GM12878 (cell line): ENCODE measurements at regions not wholly inside any gene's neighbourhood (a gene's known extent, or its start where the extent isn't known, plus 50 kb on each side); places are given as distances from the start of the nearest gene placed in this dataset.

Source experiments
- ATAC-seq: fragments of 200-7000 bp; cut with Tn5 transposase; 3 replicates; pipeline ENCODE4 v1.9.1; 2020; ENCODE audit warnings: mild to moderate bottlenecking, moderate library complexity
- BruUV-seq: library from RNA; stranded (reverse); fragments of 400-500 nt; replicated peaks from 2 replicates; lab custom pipeline; 2021; lab: Mats Ljungman, UMichigan
- CTCF ChIA-PET: fragments of 300-600 bp; sonication (Branson Sonifier 250); formaldehyde crosslinking; extraction: SDS; loops from one replicate; lab custom pipeline; 2021; ENCODE audit warnings: inconsistent platforms; lab: Yijun Ruan, JAX
- POLR2A ChIA-PET: fragments of 350-600 bp; formaldehyde crosslinking; extraction: SDS; loops from one replicate; lab custom pipeline; 2021; ENCODE audit warnings: inconsistent platforms; lab: Charles Lee
- RAD21 ChIA-PET: fragments of 300-600 bp; sonication (Branson Sonifier 250); formaldehyde crosslinking; loops from one replicate; lab custom pipeline; 2023; ENCODE audit warnings: antibody characterized with exemption; ENCODE audit not compliant: unreplicated experiment; lab: Charles Lee
- SMC1A ChIA-PET: fragments of 300-600 bp; sonication (Branson Sonifier 250); formaldehyde crosslinking; loops from one replicate; lab custom pipeline; 2023; ENCODE audit not compliant: unreplicated experiment, uncharacterized antibody; lab: Charles Lee
- DNase-seq: peaks from one replicate; pipeline ENCODE4 v3.0.0-alpha.2; 2011; ENCODE audit warnings: low read depth, low spot score
- FAIRE-seq: peaks from 3 replicates; lab custom pipeline; 2011; peaks lifted over from hg19 to GRCh38; lab: Jason Lieb, UNC
- H2AFZ ChIP-seq: 2 replicates; pipeline ENCODE4 v1.6.0; 2011; ENCODE audit warnings: low read depth, low read length, control low read depth; ENCODE audit not compliant: control insufficient read depth
- H3K27ac ChIP-seq: 2 replicates; pipeline ENCODE4 v1.5.1; 2011; ENCODE audit warnings: control low read depth; ENCODE audit not compliant: control insufficient read depth, insufficient read depth
- H3K27me3 ChIP-seq, 2 experiments: replicated peaks in 1 of 2; 2 replicates each; pipeline versions ENCODE4 v1.6.0 to v1.6.1; 2011; ENCODE audit warnings: low read length in 1 of 2; ENCODE audit not compliant: control insufficient read depth in 2 of 2, insufficient read depth in 2 of 2
- H3K36me3 ChIP-seq, 2 experiments: 2 replicates each; pipeline ENCODE4 v1.5.1; 2011; ENCODE audit warnings: low read length in 1 of 2; ENCODE audit not compliant: control insufficient read depth in 2 of 2, insufficient read depth in 2 of 2
- H3K4me1 ChIP-seq: 2 replicates; pipeline ENCODE4 v1.6.1; 2011; ENCODE audit warnings: mild to moderate bottlenecking, low read length, moderate library complexity, mixed read lengths; ENCODE audit not compliant: control insufficient read depth, insufficient read depth
- H3K4me2 ChIP-seq: 2 replicates; pipeline ENCODE4 v1.6.0; 2011; ENCODE audit warnings: control low read depth; ENCODE audit not compliant: control insufficient read depth, insufficient read depth
- H3K4me3 ChIP-seq: fragments of 200-600 bp; sonication (generic); 2 replicates; pipeline ENCODE4 v1.5.1; 2016
- H3K79me2 ChIP-seq: 2 replicates; pipeline ENCODE4 v1.6.0; 2011; ENCODE audit warnings: low read length; ENCODE audit not compliant: control insufficient read depth, insufficient read depth
- H3K9ac ChIP-seq: 2 replicates; pipeline ENCODE4 v1.8.0; 2011; ENCODE audit warnings: low read length, control low read depth, mixed read lengths; ENCODE audit not compliant: control insufficient read depth, insufficient read depth
- H3K9me3 ChIP-seq: replicated peaks from 3 replicates; pipeline ENCODE4 v1.5.1; 2011; ENCODE audit warnings: mild to moderate bottlenecking, low read length; ENCODE audit not compliant: control insufficient read depth, insufficient read depth
- H4K20me1 ChIP-seq: 2 replicates; pipeline ENCODE4 v1.6.0; 2011; ENCODE audit not compliant: control insufficient read depth, insufficient read depth
- BACH1 ChIP-seq: fragments of 450-650 bp; IDR thresholded peaks from 2 replicates; pipeline ENCODE4 v1.6.1; 2017; ENCODE audit warnings: mild to moderate bottlenecking, borderline replicate concordance
- BCL11A ChIP-seq: IDR thresholded peaks from 2 replicates; pipeline ENCODE4 v1.6.1; 2011; ENCODE audit warnings: low read depth, low read length
- EED ChIP-seq: sonication (generic); IDR thresholded peaks from 2 replicates; pipeline ENCODE4 v1.6.1; 2016; ENCODE audit warnings: antibody characterized with exemption, low read depth
- HDAC2 ChIP-seq: fragments of 200-600 bp; sonication (generic); IDR thresholded peaks from 2 replicates; pipeline ENCODE4 v1.6.1; 2017
- MYC ChIP-seq: IDR thresholded peaks from 2 replicates; pipeline ENCODE4 v1.6.1; 2011; ENCODE audit warnings: mild to moderate bottlenecking, low read length, moderate library complexity, inconsistent platforms; ENCODE audit not compliant: insufficient read depth, insufficient replicate concordance, insufficient read length, severe bottlenecking
- NFIC ChIP-seq: IDR thresholded peaks from 2 replicates; pipeline ENCODE4 v1.6.1; 2012; ENCODE audit warnings: low read depth, mild to moderate bottlenecking, inconsistent platforms, low read length, moderate library complexity
- SUPT20H ChIP-seq: IDR thresholded peaks from 2 replicates; pipeline ENCODE4 v1.6.1; 2011; ENCODE audit warnings: low read depth, mild to moderate bottlenecking, low read length, moderate library complexity, borderline replicate concordance; ENCODE audit not compliant: control insufficient read depth
- ZNF217 ChIP-seq: fragments of 450-650 bp; IDR thresholded peaks from 2 replicates; pipeline ENCODE4 v1.6.1; 2017; ENCODE audit warnings: antibody characterized with exemption, mild to moderate bottlenecking
- WGBS: methylation state at CpG from one replicate; pipeline ENCODE4 v1.1.6; 2016; ENCODE audit warnings: low lambda C conversion rate; ENCODE audit not compliant: insufficient replicate concordance, insufficient coverage; ENCODE audit errors: missing lambda C conversion rate; 5-methylcytosine and 5-hydroxymethylcytosine counted together
- in situ Hi-C: fragments of 300-500 bp; cut with MboI; formaldehyde crosslinking; loops from 9 replicates; pipeline ENCODE4 v1.14.3; 2018; ENCODE audit warnings: mixed read lengths
- intact Hi-C: fragments of 100-400 bp; cut with micrococcal nuclease; formaldehyde crosslinking; loops from one replicate; pipeline ENCODE4 v1.14.2; 2022; ENCODE audit not compliant: unreplicated experiment
- TF ChIP-seq, protein P1 (sequence below): fragments of 450-650 bp; IDR thresholded peaks from 2 replicates; pipeline ENCODE4 v1.6.1; 2017; ENCODE audit warnings: mild to moderate bottlenecking, moderate library complexity
- TF ChIP-seq, protein P2 (sequence below): fragments of 450-650 bp; IDR thresholded peaks from 2 replicates; pipeline ENCODE4 v1.6.1; 2016; ENCODE audit warnings: mild to moderate bottlenecking, moderate library complexity, borderline replicate concordance
- TF ChIP-seq, protein P3 (sequence below): IDR thresholded peaks from 2 replicates; pipeline ENCODE4 v1.6.1; 2012; ENCODE audit warnings: low read depth, low read length, improper control_type of control experiment

DNA sequence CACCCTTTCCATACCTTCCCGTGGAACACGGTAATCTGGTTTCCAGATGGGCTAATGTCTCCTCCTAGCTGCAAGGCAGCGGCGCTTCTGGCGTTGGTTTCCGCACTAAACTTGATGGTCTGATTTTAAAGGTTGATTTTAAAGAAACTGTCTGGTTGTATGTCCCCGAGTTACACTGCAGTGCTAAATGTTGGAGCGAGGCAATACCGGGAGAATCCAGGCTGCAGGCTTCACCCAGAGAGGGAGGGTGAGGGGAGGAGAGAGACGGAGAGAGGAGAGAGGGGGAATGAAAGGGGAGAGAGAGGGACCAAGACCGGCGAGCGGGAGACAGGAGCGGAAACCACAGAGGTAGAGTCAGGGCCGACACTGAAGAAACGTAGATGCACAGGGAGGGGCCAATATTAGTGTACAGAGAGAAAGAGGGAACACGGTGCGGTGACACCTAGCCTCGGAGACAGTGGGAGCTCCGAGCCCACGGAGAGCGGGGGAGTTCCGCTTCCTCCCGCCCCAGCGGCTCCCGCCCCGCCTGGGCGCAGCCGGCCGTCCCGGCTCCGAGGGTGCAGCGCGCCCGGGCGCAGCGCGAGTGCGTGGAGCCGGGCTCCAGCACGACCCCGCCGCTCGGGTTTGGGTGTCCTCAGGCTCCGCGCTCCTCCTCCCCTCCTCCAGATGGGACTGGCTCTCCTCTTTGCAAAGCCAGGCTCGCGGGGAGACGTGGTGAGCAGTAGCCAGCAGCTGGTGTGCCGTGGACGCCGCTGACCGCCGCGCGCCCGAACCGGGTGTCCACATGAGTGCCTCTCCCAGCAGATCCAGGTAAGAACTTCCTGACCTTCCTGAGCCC lies 71.9 kb upstream of the GRAMD1B start:
- SMC1A ChIA-PET = interaction anchor here (0.6 to 8.8 kb wide), 18 partner anchors 11 to 1987 kb away, joined by 3 to 60 read pairs (median 4); no protein-coding TSS in a partner anchor
- whole genome bisulfite sequencing = 4% methylated on average over 24 of the region's 58 CpGs
- RAD21 ChIA-PET = interaction anchor here (1.2 to 7.9 kb wide), 7 partner anchors 24 to 121 kb away, joined by 3 to 67 read pairs (median 9); no protein-coding TSS in a partner anchor
- Histone ChIP-seq H3K79me2 (peaks cover 31% of the 10 kb centered on the region), H3K4me3 (peak overlapping the region; percentile 91), H3K27ac (peak overlapping the region; percentile 27; the same call in 1 of the 2 replicates), H3K9me3 (no peaks in the 10 kb centered on the region), H3K27me3 (no peaks in the 10 kb centered on the region), H2AFZ (peak overlapping the region; percentile 82), H3K9ac (peak overlapping the region; percentile 50; the same call in 1 of the 2 replicates), H3K4me1 (peaks cover 7% of the 10 kb centered on the region; the same call in 1 of the 2 replicates), H3K4me2 (peak overlapping the region; percentile 69), H4K20me1 (no peaks in the 10 kb centered on the region), H3K36me3 (no peaks in the 10 kb centered on the region)
- CTCF ChIA-PET = interaction anchor here (0.6 to 6.3 kb wide), 17 partner anchors 9 to 121 kb away, joined by 3 to 51 read pairs (median 4); no protein-coding TSS in a partner anchor
- BruUV-seq = no TSS peak
- POLR2A ChIA-PET = interaction anchor here (0.5 to 1.9 kb wide), 5 partner anchors 10 to 294 kb away, joined by 3 to 7 read pairs (median 3); no protein-coding TSS in a partner anchor
- DNase-seq = peak; percentile 34
- in situ Hi-C loops (no loop called here), intact Hi-C loops (loop anchor here (1.0 kb wide), 1 partner anchor 56 kb away; no protein-coding TSS in a partner anchor)
- peak; percentile 80 for ATAC-seq
- FAIRE-seq = peak; percentile 79
- TF ChIP-seq HDAC2 (no peak), SUPT20H (no peak), EED (peak; percentile 79), MYC (no peak), NFIC (no peak; the same call in 1 of the 2 replicates), BCL11A (no peak), ZNF217 (no peak), BACH1 (0 out of 2 replicates have a peak, but pooled peaks have one; percentile 27)
- TF ChIP-seq, protein P1, sequence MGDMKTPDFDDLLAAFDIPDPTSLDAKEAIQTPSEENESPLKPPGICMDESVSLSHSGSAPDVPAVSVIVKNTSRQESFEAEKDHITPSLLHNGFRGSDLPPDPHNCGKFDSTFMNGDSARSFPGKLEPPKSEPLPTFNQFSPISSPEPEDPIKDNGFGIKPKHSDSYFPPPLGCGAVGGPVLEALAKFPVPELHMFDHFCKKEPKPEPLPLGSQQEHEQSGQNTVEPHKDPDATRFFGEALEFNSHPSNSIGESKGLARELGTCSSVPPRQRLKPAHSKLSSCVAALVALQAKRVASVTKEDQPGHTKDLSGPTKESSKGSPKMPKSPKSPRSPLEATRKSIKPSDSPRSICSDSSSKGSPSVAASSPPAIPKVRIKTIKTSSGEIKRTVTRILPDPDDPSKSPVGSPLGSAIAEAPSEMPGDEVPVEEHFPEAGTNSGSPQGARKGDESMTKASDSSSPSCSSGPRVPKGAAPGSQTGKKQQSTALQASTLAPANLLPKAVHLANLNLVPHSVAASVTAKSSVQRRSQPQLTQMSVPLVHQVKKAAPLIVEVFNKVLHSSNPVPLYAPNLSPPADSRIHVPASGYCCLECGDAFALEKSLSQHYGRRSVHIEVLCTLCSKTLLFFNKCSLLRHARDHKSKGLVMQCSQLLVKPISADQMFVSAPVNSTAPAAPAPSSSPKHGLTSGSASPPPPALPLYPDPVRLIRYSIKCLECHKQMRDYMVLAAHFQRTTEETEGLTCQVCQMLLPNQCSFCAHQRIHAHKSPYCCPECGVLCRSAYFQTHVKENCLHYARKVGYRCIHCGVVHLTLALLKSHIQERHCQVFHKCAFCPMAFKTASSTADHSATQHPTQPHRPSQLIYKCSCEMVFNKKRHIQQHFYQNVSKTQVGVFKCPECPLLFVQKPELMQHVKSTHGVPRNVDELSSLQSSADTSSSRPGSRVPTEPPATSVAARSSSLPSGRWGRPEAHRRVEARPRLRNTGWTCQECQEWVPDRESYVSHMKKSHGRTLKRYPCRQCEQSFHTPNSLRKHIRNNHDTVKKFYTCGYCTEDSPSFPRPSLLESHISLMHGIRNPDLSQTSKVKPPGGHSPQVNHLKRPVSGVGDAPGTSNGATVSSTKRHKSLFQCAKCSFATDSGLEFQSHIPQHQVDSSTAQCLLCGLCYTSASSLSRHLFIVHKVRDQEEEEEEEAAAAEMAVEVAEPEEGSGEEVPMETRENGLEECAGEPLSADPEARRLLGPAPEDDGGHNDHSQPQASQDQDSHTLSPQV = no peak
- TF ChIP-seq, protein P2, sequence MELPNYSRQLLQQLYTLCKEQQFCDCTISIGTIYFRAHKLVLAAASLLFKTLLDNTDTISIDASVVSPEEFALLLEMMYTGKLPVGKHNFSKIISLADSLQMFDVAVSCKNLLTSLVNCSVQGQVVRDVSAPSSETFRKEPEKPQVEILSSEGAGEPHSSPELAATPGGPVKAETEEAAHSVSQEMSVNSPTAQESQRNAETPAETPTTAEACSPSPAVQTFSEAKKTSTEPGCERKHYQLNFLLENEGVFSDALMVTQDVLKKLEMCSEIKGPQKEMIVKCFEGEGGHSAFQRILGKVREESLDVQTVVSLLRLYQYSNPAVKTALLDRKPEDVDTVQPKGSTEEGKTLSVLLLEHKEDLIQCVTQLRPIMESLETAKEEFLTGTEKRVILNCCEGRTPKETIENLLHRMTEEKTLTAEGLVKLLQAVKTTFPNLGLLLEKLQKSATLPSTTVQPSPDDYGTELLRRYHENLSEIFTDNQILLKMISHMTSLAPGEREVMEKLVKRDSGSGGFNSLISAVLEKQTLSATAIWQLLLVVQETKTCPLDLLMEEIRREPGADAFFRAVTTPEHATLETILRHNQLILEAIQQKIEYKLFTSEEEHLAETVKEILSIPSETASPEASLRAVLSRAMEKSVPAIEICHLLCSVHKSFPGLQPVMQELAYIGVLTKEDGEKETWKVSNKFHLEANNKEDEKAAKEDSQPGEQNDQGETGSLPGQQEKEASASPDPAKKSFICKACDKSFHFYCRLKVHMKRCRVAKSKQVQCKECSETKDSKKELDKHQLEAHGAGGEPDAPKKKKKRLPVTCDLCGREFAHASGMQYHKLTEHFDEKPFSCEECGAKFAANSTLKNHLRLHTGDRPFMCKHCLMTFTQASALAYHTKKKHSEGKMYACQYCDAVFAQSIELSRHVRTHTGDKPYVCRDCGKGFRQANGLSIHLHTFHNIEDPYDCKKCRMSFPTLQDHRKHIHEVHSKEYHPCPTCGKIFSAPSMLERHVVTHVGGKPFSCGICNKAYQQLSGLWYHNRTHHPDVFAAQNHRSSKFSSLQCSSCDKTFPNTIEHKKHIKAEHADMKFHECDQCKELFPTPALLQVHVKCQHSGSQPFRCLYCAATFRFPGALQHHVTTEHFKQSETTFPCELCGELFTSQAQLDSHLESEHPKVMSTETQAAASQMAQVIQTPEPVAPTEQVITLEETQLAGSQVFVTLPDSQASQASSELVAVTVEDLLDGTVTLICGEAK = peak; percentile 24; the same call in 1 of the 2 replicates
- TF ChIP-seq, protein P3, sequence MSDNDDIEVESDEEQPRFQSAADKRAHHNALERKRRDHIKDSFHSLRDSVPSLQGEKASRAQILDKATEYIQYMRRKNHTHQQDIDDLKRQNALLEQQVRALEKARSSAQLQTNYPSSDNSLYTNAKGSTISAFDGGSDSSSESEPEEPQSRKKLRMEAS = no peak
